ENCODE measurements at regions not wholly inside any gene's neighbourhood (a gene's known extent, or its start where the extent isn't known, plus 50 kb on each side); places are given as distances from the start of the nearest gene placed in this dataset.

DNA sequence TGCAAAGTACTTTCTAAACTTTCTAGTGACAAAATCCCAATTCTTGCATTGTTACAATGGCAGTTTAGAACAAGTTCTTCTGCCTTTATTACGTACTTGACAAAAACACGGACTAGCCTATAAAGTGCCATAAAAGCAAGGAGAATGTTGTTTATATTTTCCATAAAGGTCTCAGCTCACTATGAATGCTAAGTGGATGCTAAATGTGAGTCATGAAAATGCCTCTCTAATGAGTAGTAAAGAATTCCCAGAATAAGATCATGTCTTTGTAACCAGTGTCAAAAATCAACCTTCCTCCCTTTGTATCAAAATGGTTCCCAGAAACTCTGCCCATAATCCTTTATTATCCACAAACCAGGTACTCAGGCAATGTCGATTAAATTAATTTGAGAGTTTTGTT is 539.8 kb upstream of the SLIT2 start:
- DNase-seq, result no peak
- WGBS, 5 donors, result 81 to 95% (median 93%) methylated on average over 3 of the region's 3 CpGs
- Histone ChIP-seq H3K36me3 (no peaks in the 10 kb centered on the region), H3K9me3 (peaks cover 0 to 4% (median 0%) of the 10 kb centered on the region in 8 donors), H3K4me1 (peaks cover 0 to 3% (median 0%) of the 10 kb centered on the region in 6 donors), H3K27me3 (replicated peaks in 1 of 7) (no peaks in the 10 kb centered on the region), H3K27ac (no peak overlapping the region), H3K4me3 (no peak overlapping the region)
- intact Hi-C loops (cut with DNase I; ENCODE audit: low total_unique reads), result no loop called here
- TF ChIP-seq POLR2AphosphoS5 (IDR thresholded peaks at IDR 0.05), result no peak
- TF ChIP-seq, protein P1, sequence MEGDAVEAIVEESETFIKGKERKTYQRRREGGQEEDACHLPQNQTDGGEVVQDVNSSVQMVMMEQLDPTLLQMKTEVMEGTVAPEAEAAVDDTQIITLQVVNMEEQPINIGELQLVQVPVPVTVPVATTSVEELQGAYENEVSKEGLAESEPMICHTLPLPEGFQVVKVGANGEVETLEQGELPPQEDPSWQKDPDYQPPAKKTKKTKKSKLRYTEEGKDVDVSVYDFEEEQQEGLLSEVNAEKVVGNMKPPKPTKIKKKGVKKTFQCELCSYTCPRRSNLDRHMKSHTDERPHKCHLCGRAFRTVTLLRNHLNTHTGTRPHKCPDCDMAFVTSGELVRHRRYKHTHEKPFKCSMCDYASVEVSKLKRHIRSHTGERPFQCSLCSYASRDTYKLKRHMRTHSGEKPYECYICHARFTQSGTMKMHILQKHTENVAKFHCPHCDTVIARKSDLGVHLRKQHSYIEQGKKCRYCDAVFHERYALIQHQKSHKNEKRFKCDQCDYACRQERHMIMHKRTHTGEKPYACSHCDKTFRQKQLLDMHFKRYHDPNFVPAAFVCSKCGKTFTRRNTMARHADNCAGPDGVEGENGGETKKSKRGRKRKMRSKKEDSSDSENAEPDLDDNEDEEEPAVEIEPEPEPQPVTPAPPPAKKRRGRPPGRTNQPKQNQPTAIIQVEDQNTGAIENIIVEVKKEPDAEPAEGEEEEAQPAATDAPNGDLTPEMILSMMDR (IDR thresholded peaks at IDR 0.05 in 8 of 11, conservative IDR thresholded peaks at IDR 0.05 in 3 of 11), result no peak

DNA sequence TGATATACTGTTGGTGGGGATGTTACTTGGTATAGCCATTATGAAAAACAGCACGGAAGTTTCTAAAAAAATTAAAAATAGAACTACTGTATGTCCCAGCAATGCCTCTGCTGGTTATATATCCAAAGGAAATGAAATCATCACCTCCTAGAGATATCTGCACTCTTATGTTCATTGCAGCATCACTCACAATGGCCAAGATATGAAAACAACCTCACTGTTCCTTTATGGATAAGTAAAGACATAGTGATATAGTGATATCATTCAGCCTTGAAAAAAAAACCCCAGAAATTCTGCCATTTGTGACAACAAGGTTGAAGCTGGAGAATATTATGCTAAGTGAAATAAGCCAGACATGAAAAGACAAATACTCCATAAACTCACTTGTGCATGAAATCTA is 543.8 kb upstream of the SLIT2 start:
- no peak overlapping the region for H3K4me3 ChIP-seq
- H3K36me3 ChIP-seq, result no peaks in the 10 kb centered on the region
- no peaks in the 10 kb centered on the region for H3K27me3 ChIP-seq (replicated peaks in 1 of 7)
- 75 to 95% (median 83%) methylated on average over 1 of the region's 1 CpG for WGBS, 5 donors
- H3K4me1 ChIP-seq, result peaks cover 0 to 3% (median 0%) of the 10 kb centered on the region in 6 donors
- intact Hi-C loops (cut with DNase I; ENCODE audit: low total_unique reads), result no loop called here
- H3K27ac ChIP-seq, result no peak overlapping the region
- DNase-seq, result no peak
- TF ChIP-seq POLR2AphosphoS5 (IDR thresholded peaks at IDR 0.05) (no peak), POLR2A (IDR thresholded peaks at IDR 0.05) (no peak)
- no peaks in the 10 kb centered on the region for H3K9me3 ChIP-seq

DNA sequence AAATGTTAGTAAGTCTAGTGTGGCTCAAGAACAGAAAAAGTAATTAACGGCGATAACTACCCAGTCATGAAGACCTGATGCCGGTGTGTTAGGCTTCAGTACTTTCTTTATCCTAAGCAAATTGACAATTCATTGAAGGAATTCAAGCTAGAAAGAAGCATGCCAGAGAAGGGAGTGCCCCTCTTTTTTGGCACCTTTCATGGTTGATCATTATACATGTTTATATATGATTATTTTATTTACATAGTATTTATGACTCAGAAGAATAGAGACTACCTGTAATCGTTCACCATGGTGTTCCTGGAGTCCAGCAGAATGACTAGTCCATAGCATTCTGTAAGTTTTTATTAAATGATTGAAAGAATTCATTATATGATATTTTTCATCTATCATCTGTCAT is 548.3 kb upstream of the SLIT2 start:
- 85 to 94% (median 89%) methylated on average over 4 of the region's 4 CpGs for WGBS, 5 donors
- DNase-seq, result no peak
- intact Hi-C loops (cut with DNase I; ENCODE audit: low total_unique reads), result no loop called here
- TF ChIP-seq, protein P1 (IDR thresholded peaks at IDR 0.05 in 8 of 11, conservative IDR thresholded peaks at IDR 0.05 in 3 of 11), result no peak
- TF ChIP-seq POLR2A (IDR thresholded peaks at IDR 0.05) (no peak), POLR2AphosphoS5 (IDR thresholded peaks at IDR 0.05) (no peak)
- peaks cover 0 to 2% (median 0%) of the 10 kb centered on the region in 8 donors for H3K9me3 ChIP-seq
- H3K4me3 ChIP-seq, result no peak overlapping the region
- no peaks in the 10 kb centered on the region for H3K36me3 ChIP-seq
- no peaks in the 10 kb centered on the region for H3K27me3 ChIP-seq (replicated peaks in 1 of 7)
- no peak overlapping the region for H3K27ac ChIP-seq
- H3K4me1 ChIP-seq, result no peaks in the 10 kb centered on the region

DNA sequence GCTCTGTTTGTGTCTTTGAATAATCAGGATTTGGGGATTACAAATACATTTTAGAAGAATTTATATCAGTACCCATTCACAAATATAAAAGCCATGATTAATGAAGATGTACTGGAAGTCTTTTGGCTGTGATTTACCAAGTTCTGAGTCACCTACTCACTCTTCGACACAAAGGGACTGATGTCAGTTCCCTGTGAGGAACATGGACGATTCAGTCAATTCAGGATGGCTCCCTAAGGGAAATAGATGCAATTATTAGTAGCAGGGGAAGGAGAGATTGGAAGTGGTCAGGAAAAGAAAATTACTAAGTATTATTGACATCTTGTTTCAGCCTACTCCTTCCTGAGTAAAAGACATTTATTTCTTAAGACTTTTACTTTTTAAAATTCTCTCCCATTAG is 550.7 kb upstream of the SLIT2 start:
- no peak for DNase-seq
- intact Hi-C loops (cut with DNase I; ENCODE audit: low total_unique reads), result no loop called here
- WGBS, 5 donors, result 54 to 73% (median 63%) methylated on average over 2 of the region's 2 CpGs
- H3K27ac ChIP-seq, result no peak overlapping the region
- H3K36me3 ChIP-seq, result no peaks in the 10 kb centered on the region
- TF ChIP-seq, protein P1 (IDR thresholded peaks at IDR 0.05 in 8 of 11, conservative IDR thresholded peaks at IDR 0.05 in 3 of 11), result no peak
- TF ChIP-seq POLR2A (IDR thresholded peaks at IDR 0.05) (no peak), POLR2AphosphoS5 (IDR thresholded peaks at IDR 0.05) (no peak)
- H3K9me3 ChIP-seq, result peaks cover 0 to 10% (median 0%) of the 10 kb centered on the region in 8 donors
- H3K27me3 ChIP-seq (replicated peaks in 1 of 7), result no peaks in the 10 kb centered on the region
- no peaks in the 10 kb centered on the region for H3K4me1 ChIP-seq
- H3K4me3 ChIP-seq, result no peak overlapping the region

DNA sequence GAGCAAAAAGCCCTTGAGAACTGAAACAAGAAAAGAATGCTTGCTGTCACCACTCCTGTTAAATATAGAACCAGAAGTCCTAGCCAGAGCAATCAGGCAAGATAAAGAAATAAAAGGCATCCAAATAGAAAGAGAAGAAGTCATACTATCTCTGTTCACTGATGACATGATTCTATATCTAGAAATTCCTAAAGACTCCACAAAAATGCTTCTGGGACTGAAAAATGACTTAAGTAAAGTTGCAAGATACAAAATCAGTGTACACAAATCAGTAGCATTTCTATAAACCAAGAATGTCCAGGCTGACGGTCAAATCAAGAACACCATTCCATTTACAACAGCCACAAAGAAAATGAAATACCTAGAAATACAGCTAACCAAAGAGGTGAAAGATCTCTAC is 552.7 kb upstream of the SLIT2 start:
- no peaks in the 10 kb centered on the region for H3K36me3 ChIP-seq
- H3K27ac ChIP-seq, result no peak overlapping the region
- H3K27me3 ChIP-seq (replicated peaks in 1 of 7), result no peaks in the 10 kb centered on the region
- intact Hi-C loops (cut with DNase I; ENCODE audit: low total_unique reads), result no loop called here
- 89 to 98% (median 89%) methylated on average over 1 of the region's 1 CpG for WGBS, 5 donors
- H3K4me3 ChIP-seq, result no peak overlapping the region
- DNase-seq, result no peak
- no peak for TF ChIP-seq POLR2A (IDR thresholded peaks at IDR 0.05)
- no peak for TF ChIP-seq POLR2AphosphoS5 (IDR thresholded peaks at IDR 0.05)
- TF ChIP-seq, protein P1 (IDR thresholded peaks at IDR 0.05 in 8 of 11, conservative IDR thresholded peaks at IDR 0.05 in 3 of 11), result no peak
- H3K4me1 ChIP-seq, result peaks cover 0 to 12% (median 2%) of the 10 kb centered on the region in 6 donors
- H3K9me3 ChIP-seq, result peaks cover 0 to 10% (median 0%) of the 10 kb centered on the region in 8 donors
